ENCODE measurements at regions not wholly inside any gene's neighbourhood (a gene's known extent, or its start where the extent isn't known, plus 50 kb on each side); places are given as distances from the start of the nearest gene placed in this dataset.

DNA sequence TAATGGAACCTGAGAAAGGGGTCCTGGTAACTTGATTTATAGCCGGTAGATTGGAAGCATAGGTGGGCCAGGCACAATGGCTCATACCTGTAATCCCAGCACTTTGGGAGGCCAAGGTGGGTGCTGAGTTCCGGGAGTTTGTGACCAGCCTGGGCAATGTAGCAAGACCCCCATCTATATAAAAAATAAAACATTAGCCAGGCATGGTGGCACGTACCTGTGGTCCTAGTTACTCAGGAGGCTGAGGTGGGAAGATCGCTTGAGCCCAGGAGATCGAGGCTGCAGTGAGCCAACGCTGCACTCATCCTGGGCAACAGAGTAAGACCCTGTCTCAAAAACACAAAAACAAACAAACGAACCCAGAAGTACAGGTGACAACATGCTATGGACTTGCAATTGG lies 76.5 kb downstream of the ZNF281 start:
- Histone ChIP-seq H3K27ac (ENCODE audit: insufficient read length, low read depth, low read length) (no peak overlapping the region), H3K27me3 (ENCODE audit: insufficient read depth, low read length) (no peaks in the 10 kb centered on the region), H4K5ac (ENCODE audit: insufficient read length, low read depth, low read length) (no peak overlapping the region), H3K23me2 (ENCODE audit: insufficient read length, low read depth, low read length, poor library complexity, severe bottlenecking) (no peaks in the 10 kb centered on the region), H3K14ac (ENCODE audit: insufficient read depth, low read length) (no peak overlapping the region), H2AK5ac (ENCODE audit: insufficient read length, low read length) (no peak overlapping the region), H2BK120ac (ENCODE audit: low read depth, low read length, poor library complexity, severe bottlenecking) (no peak overlapping the region), H4K91ac (ENCODE audit: insufficient read length, low read depth, low read length) (no peak overlapping the region), H2AFZ (ENCODE audit: low read length) (no peak overlapping the region), H2BK12ac (ENCODE audit: insufficient read length, low read depth, low read length) (no peak overlapping the region), H3K79me2 (ENCODE audit: insufficient read depth, low read length) (no peaks in the 10 kb centered on the region), H3K4me2 (ENCODE audit: insufficient read depth, insufficient read length, low read length) (no peak overlapping the region), H3T11ph (ENCODE audit: low read length) (no peak overlapping the region), H3K23ac (ENCODE audit: insufficient read length, low read depth, low read length) (no peak overlapping the region), H2BK15ac (ENCODE audit: low read depth, low read length) (no peak overlapping the region), H3K9ac (ENCODE audit: extremely low read depth, insufficient read length, low read length) (no peak overlapping the region), H3K4ac (ENCODE audit: low read depth, low read length) (no peak overlapping the region), H4K20me1 (ENCODE audit: control insufficient read depth, insufficient read depth, insufficient read length) (no peaks in the 10 kb centered on the region), H3K79me1 (ENCODE audit: insufficient read depth, low read depth, low read length, poor library complexity, severe bottlenecking) (no peaks in the 10 kb centered on the region), H3K18ac (ENCODE audit: insufficient read length, low read depth, low read length) (no peak overlapping the region), H2BK20ac (ENCODE audit: low read depth, low read length, poor library complexity, severe bottlenecking) (no peak overlapping the region), H3K56ac (ENCODE audit: insufficient read length, low read depth, low read length) (no peak overlapping the region), H3K9me3 (ENCODE audit: control insufficient read depth, low read depth, low read length) (no peaks in the 10 kb centered on the region), H4K8ac (replicated peaks; ENCODE audit: insufficient read length, low read depth, low read length) (no peak overlapping the region), H3K4me1 (ENCODE audit: insufficient read depth, low read length) (peaks cover 5% of the 10 kb centered on the region; the same call in 1 of the 2 replicates), H2BK5ac (ENCODE audit: insufficient read length, low read length) (no peak overlapping the region)
- TF ChIP-seq, protein P1, sequence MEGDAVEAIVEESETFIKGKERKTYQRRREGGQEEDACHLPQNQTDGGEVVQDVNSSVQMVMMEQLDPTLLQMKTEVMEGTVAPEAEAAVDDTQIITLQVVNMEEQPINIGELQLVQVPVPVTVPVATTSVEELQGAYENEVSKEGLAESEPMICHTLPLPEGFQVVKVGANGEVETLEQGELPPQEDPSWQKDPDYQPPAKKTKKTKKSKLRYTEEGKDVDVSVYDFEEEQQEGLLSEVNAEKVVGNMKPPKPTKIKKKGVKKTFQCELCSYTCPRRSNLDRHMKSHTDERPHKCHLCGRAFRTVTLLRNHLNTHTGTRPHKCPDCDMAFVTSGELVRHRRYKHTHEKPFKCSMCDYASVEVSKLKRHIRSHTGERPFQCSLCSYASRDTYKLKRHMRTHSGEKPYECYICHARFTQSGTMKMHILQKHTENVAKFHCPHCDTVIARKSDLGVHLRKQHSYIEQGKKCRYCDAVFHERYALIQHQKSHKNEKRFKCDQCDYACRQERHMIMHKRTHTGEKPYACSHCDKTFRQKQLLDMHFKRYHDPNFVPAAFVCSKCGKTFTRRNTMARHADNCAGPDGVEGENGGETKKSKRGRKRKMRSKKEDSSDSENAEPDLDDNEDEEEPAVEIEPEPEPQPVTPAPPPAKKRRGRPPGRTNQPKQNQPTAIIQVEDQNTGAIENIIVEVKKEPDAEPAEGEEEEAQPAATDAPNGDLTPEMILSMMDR (conservative IDR thresholded peaks at IDR 0.05): no peak
- Mint-ChIP-seq H3K27ac (no peak overlapping the region), H3K9me3 (no peaks in the 10 kb centered on the region), H3K4me1 (peaks cover 45 to 49% of the 10 kb centered on the region in 2 experiments), H3K4me3 (no peak overlapping the region), H3K36me3 (ENCODE audit: insufficient read depth in 1 of 3, low read depth in 3 of 3) (no peaks in the 10 kb centered on the region), H3K27me3 (ENCODE audit: low read depth) (no peaks in the 10 kb centered on the region)
- no CpG with 5 or more reads among the region's 7 CpGs for WGBS (ENCODE audit: extremely low coverage, insufficient read length, low lambda C conversion rate)
- DNase-seq: no peak

Data from H9 (cell line).